GM12865 (cell line): ENCODE measurements at regions not wholly inside any gene's neighbourhood (a gene's known extent, or its start where the extent isn't known, plus 50 kb on each side); places are given as distances from the start of the nearest gene placed in this dataset.

Experiments
- DNase-seq: peaks from one replicate; pipeline ENCODE4 v3.0.0; 2010; ENCODE audit warnings: low read depth
- H3K4me3 ChIP-seq: 2 replicates; pipeline ENCODE4 v1.5.1; 2011; ENCODE audit warnings: mild to moderate bottlenecking, low read depth, low read length, control low read depth
- TF ChIP-seq, protein P1 (sequence below): IDR thresholded peaks from 2 replicates; pipeline ENCODE4 v1.5.1; 2011; ENCODE audit warnings: low read length, control low read depth, low read depth, inconsistent platforms; ENCODE audit not compliant: insufficient read depth; ENCODE audit errors: missing control alignments

- TF ChIP-seq, protein P1, sequence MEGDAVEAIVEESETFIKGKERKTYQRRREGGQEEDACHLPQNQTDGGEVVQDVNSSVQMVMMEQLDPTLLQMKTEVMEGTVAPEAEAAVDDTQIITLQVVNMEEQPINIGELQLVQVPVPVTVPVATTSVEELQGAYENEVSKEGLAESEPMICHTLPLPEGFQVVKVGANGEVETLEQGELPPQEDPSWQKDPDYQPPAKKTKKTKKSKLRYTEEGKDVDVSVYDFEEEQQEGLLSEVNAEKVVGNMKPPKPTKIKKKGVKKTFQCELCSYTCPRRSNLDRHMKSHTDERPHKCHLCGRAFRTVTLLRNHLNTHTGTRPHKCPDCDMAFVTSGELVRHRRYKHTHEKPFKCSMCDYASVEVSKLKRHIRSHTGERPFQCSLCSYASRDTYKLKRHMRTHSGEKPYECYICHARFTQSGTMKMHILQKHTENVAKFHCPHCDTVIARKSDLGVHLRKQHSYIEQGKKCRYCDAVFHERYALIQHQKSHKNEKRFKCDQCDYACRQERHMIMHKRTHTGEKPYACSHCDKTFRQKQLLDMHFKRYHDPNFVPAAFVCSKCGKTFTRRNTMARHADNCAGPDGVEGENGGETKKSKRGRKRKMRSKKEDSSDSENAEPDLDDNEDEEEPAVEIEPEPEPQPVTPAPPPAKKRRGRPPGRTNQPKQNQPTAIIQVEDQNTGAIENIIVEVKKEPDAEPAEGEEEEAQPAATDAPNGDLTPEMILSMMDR, result peak; percentile 77
- no peak overlapping the region for H3K4me3 ChIP-seq
- peak; percentile 81 for DNase-seq
These were observed 106.8 kb upstream of the SPATA13 start for GRCh38 chr13:24053519-24054251.

DNA sequence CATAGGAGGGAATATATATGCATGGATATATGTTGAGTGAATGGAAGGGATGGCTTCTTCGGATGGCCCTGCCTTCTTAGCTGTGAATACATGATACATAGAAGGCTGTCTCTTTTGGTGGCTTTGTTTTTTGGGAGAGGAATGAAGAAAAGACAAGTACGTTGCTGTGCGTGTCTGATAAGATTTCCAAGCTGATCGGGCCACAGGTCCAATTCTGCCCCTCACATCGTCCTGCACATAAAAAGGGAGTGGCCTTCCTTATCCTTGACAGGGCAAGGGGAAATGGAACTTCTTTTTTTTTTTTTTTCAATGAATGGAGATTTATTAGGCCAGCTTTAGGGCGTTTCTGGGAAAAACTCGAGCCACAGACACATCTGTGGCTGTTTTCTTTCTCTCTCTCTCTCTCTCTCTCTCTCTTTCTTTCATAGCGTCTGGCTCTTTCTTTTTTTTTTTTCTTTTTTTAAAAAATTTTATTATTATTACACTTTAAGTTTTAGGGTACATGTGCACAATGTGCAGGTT lies 103.8 kb upstream of the SPATA13 start:
- TF ChIP-seq, protein P1, result no peak
- H3K4me3 ChIP-seq, result no peak overlapping the region
- DNase-seq, result no peak

GRCh38 chr13:24060993-24061392 lies 99.5 kb upstream of the SPATA13 start:
- TF ChIP-seq, protein P1, result no peak
- no peak overlapping the region for H3K4me3 ChIP-seq
- peak; percentile 21 for DNase-seq

DNA sequence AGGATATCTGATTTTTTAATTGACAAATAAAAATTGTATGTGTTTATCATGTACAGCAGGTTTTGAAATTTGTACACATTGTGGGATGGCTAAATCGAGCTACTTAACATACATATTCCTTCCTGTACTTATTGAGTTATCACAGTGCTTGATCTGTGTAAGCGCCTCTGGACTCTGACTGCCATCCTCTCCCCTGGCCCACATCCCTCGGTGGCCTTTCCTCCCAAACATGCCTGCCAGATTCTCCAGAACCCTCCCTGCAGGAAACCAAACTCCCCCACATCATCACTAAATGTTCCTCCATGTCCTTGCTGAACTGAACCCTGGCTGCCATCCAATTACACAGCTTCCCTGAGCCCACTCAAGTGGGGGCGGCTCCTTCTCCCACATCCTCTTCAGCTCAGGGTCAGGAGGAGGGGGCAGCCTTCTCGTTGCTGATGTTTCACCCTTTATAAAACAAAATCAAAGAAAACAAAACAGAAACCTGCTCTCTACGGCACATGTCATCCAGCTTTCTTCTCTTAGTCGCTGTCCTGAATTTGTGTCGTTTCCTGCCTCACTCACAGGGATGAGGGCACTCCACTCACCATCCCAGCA lies 97.1 kb upstream of the SPATA13 start:
- H3K4me3 ChIP-seq, result no peak overlapping the region
- DNase-seq, result no peak
- TF ChIP-seq, protein P1, result no peak

GRCh38 chr13:24064371-24064770 lies 96.1 kb upstream of the SPATA13 start:
- no peak for DNase-seq
- TF ChIP-seq, protein P1, result no peak
- H3K4me3 ChIP-seq, result no peak overlapping the region

GRCh38 chr13:24065176-24065575 lies 95.3 kb upstream of the SPATA13 start:
- DNase-seq, result no peak
- H3K4me3 ChIP-seq, result no peak overlapping the region
- TF ChIP-seq, protein P1, result no peak
